HCT116 (cell line): ENCODE measurements at regions not wholly inside any gene's neighbourhood (a gene's known extent, or its start where the extent isn't known, plus 50 kb on each side); places are given as distances from the start of the nearest gene placed in this dataset.

Source experiments
- ATAC-seq: fragments of 200-7000 bp; cut with Tn5 transposase; 2 replicates; pipeline ENCODE4 v1.9.1; 2020; ENCODE audit warnings: mild to moderate bottlenecking, moderate library complexity
- BruUV-seq: library from RNA; stranded (reverse); fragments of 400-500 nt; replicated peaks from 2 replicates; lab custom pipeline; 2021; lab: Mats Ljungman, UMichigan
- CTCF ChIA-PET: fragments of 300-600 bp; sonication (Branson Sonifier 250); formaldehyde crosslinking; loops from one replicate; lab custom pipeline; 2021; ENCODE audit warnings: antibody characterized with exemption; lab: Charles Lee
- POLR2A ChIA-PET: fragments of 300-600, 350-600 bp; sonication (Branson Sonifier 250); formaldehyde crosslinking; loops from one replicate; lab custom pipeline; 2021; ENCODE audit warnings: antibody characterized with exemption; lab: Charles Lee
- RAD21 ChIA-PET, 2 experiments: fragments of 300-600 bp; sonication (Branson Sonifier 250); formaldehyde crosslinking; loops; one replicate each; lab custom pipeline; 2023; ENCODE audit warnings: low total read pairs in 2 of 2; ENCODE audit not compliant: uncharacterized antibody in 2 of 2, unreplicated experiment in 2 of 2, low non-redundant PET in 1 of 2; lab: Charles Lee
- DNase-seq: peaks from one replicate; pipeline ENCODE4 v3.0.0-alpha.2; 2010; ENCODE audit warnings: low read depth, low spot score
- H2AFZ ChIP-seq: fragments of 200-600 bp; shearing (Covaris generic), sonication (generic); 2 replicates; pipeline ENCODE4 v1.6.1; 2017; ENCODE audit warnings: low read depth, mixed run types, mixed read lengths, antibody characterized with exemption, low read length; ENCODE audit not compliant: poor library complexity, severe bottlenecking
- H3K27ac ChIP-seq: 2 replicates; pipeline ENCODE4 v1.5.1; 2012; ENCODE audit warnings: low read depth, low read length
- H3K27me3 ChIP-seq: fragments of 200-600 bp; sonication (generic); 2 replicates; pipeline ENCODE4 v1.6.1; 2016; ENCODE audit warnings: mixed run types, low read length, mixed read lengths; ENCODE audit not compliant: insufficient read depth
- H3K36me3 ChIP-seq, 2 experiments: fragments of 200-500 bp in 1 of 2; fragments of 200-600 bp in 1 of 2; sonication (Bioruptor generic) in 1 of 2; sonication (generic) in 1 of 2; 2 replicates each; pipeline versions ENCODE4 v1.5.1 to v1.6.1; 2014 to 2016; ENCODE audit warnings: low read length in 2 of 2, inconsistent platforms in 1 of 2, mixed read lengths in 1 of 2, mixed run types in 1 of 2; ENCODE audit not compliant: insufficient read depth in 2 of 2, control insufficient read depth in 1 of 2
- H3K4me1 ChIP-seq, 2 experiments: fragments of 200-600 bp in 1 of 2; sonication (generic) in 1 of 2; 2 replicates each; pipeline versions ENCODE4 v1.5.1 to v1.6.1; 2012 to 2017; ENCODE audit warnings: low read length in 2 of 2, inconsistent platforms in 1 of 2, mild to moderate bottlenecking in 1 of 2, mixed read lengths in 1 of 2, mixed run types in 1 of 2, moderate library complexity in 1 of 2; ENCODE audit not compliant: insufficient read depth in 2 of 2, control insufficient read depth in 1 of 2
- H3K4me2 ChIP-seq: fragments of 200-600 bp; sonication (generic); 2 replicates; pipeline ENCODE4 v1.6.1; 2017; ENCODE audit warnings: mixed run types, low read length, mixed read lengths
- H3K4me3 ChIP-seq, 2 experiments: fragments of 200-600 bp in 1 of 2; sonication (generic) in 1 of 2; replicated peaks in 1 of 2; 2 replicates each; pipeline ENCODE4 v1.5.1; 2011 to 2016; ENCODE audit warnings: low read length in 2 of 2, control low read depth in 1 of 2, low read depth in 1 of 2, mild to moderate bottlenecking in 1 of 2, mixed read lengths in 1 of 2, mixed run types in 1 of 2
- H3K79me2 ChIP-seq: fragments of 200-600 bp; sonication (generic); 2 replicates; pipeline ENCODE4 v1.6.1; 2017; ENCODE audit warnings: mild to moderate bottlenecking, mixed run types, low read length, moderate library complexity, mixed read lengths; ENCODE audit not compliant: insufficient read depth
- H3K9ac ChIP-seq: fragments of 200-600 bp; sonication (generic); 2 replicates; pipeline ENCODE4 v1.6.1; 2016; ENCODE audit warnings: low read length, mixed read lengths
- H3K9me2 ChIP-seq: fragments of 200-600 bp; sonication (generic), shearing (Covaris generic); 2 replicates; pipeline ENCODE4 v1.6.1; 2017; ENCODE audit warnings: mixed run types, mild to moderate bottlenecking, moderate library complexity; ENCODE audit not compliant: insufficient read depth
- H3K9me3 ChIP-seq, 2 experiments: fragments of 200-500 bp in 1 of 2; fragments of 200-600 bp in 1 of 2; sonication (Bioruptor generic) in 1 of 2; sonication (generic) in 1 of 2; 2 replicates each; pipeline ENCODE4 v1.6.1; 2014 to 2017; ENCODE audit warnings: low read length in 2 of 2, mixed read lengths in 2 of 2, inconsistent platforms in 1 of 2, low read depth in 1 of 2, mild to moderate bottlenecking in 1 of 2, mixed run types in 1 of 2, moderate library complexity in 1 of 2; ENCODE audit not compliant: control insufficient read depth in 1 of 2, insufficient read depth in 1 of 2
- H4K20me1 ChIP-seq: fragments of 200-600 bp; sonication (generic), shearing (Covaris generic); 2 replicates; pipeline ENCODE4 v1.6.1; 2017; ENCODE audit warnings: mixed run types, mild to moderate bottlenecking, moderate library complexity; ENCODE audit not compliant: insufficient read depth
- ATF3 ChIP-seq: IDR thresholded peaks from 2 replicates; pipeline ENCODE4 v1.6.1; 2012
- CEBPB ChIP-seq: IDR thresholded peaks from 2 replicates; pipeline ENCODE4 v1.6.1; 2012; ENCODE audit warnings: low read depth
- MAX ChIP-seq: IDR thresholded peaks from 2 replicates; pipeline ENCODE4 v1.6.1; 2012
- POLR2AphosphoS5 ChIP-seq: IDR thresholded peaks from 2 replicates; pipeline ENCODE4 v1.6.1; 2011; ENCODE audit warnings: mild to moderate bottlenecking, low read depth, low read length, moderate library complexity
- RAD21 ChIP-seq: IDR thresholded peaks from 2 replicates; pipeline ENCODE4 v1.6.1; 2012; ENCODE audit warnings: low read depth, mild to moderate bottlenecking
- REST ChIP-seq: IDR thresholded peaks from 2 replicates; pipeline ENCODE4 v1.6.1; 2012; ENCODE audit warnings: low read depth
- SP1 ChIP-seq: IDR thresholded peaks from 2 replicates; pipeline ENCODE4 v1.6.1; 2012; ENCODE audit warnings: low read depth
- intact Hi-C: fragments of 100-400 bp; cut with micrococcal nuclease; formaldehyde crosslinking; loops from 2 replicates; pipeline ENCODE4 v1.10.0; 2022

GRCh38 chr21:16794950-16795349 is 717.9 kb upstream of the CXADR start (continued):
- TF ChIP-seq MAX: no peak

- Histone ChIP-seq H3K9me3 (peaks cover 16 to 26% of the 10 kb centered on the region in 2 experiments; a peak in 3 of 4 replicates), H3K36me3 (no peaks in the 10 kb centered on the region), H2AFZ (no peak overlapping the region), H3K4me1 (no peaks in the 10 kb centered on the region), H3K27ac (no peak overlapping the region), H3K4me2 (no peak overlapping the region), H3K79me2 (no peaks in the 10 kb centered on the region), H4K20me1 (no peaks in the 10 kb centered on the region), H3K4me3 (no peak overlapping the region), H3K9me2 (no peaks in the 10 kb centered on the region), H3K27me3 (no peaks in the 10 kb centered on the region), H3K9ac (no peak overlapping the region)
- POLR2A ChIA-PET: no interaction called here
- intact Hi-C loops: no loop called here
- CTCF ChIA-PET: no interaction called here
- TF ChIP-seq CEBPB: no peak
- no peak for TF ChIP-seq ATF3
- TF ChIP-seq POLR2AphosphoS5: no peak
- no peak for TF ChIP-seq SP1
- no peak for TF ChIP-seq RAD21
- TF ChIP-seq REST: no peak
- no TSS peak for BruUV-seq
- no peak for ATAC-seq
- RAD21 ChIA-PET: no interaction called here
- no peak for DNase-seq
Measured at GRCh38 chr21:16796776-16797175, 716.1 kb upstream of the CXADR start.
